IMR-90 (cell line): ENCODE measurements at regions not wholly inside any gene's neighbourhood (a gene's known extent, or its start where the extent isn't known, plus 50 kb on each side); places are given as distances from the start of the nearest gene placed in this dataset.

Source experiments
- ATAC-seq: fragments of 200-7000 bp; cut with Tn5 transposase; 2 replicates; pipeline ENCODE4 v1.9.1; 2020; ENCODE audit warnings: low read depth, mild to moderate bottlenecking, moderate library complexity
- BruUV-seq: library from RNA; stranded (reverse); fragments of 400-500 nt; replicated peaks from 2 replicates; lab custom pipeline; 2021; lab: Mats Ljungman, UMichigan
- CTCF ChIA-PET: fragments of 300-600 bp; formaldehyde crosslinking; extraction: SDS; loops from one replicate; lab custom pipeline; 2021; ENCODE audit warnings: antibody characterized with exemption; lab: Yijun Ruan, JAX
- POLR2A ChIA-PET: fragments of 300-600 bp; sonication (Branson Sonifier 250); formaldehyde crosslinking; loops from one replicate; lab custom pipeline; 2022; ENCODE audit warnings: antibody characterized with exemption; ENCODE audit not compliant: unreplicated experiment; lab: Charles Lee
- DNase-seq: peaks from one replicate; pipeline ENCODE4 v3.0.0; 2013
- H2AFZ ChIP-seq: replicated peaks from 2 replicates; pipeline ENCODE3; 2013; ENCODE audit warnings: low read length, mild to moderate bottlenecking; ENCODE audit not compliant: poor library complexity
- H2AK5ac ChIP-seq: 2 replicates; pipeline ENCODE4 v1.6.1; 2013; ENCODE audit warnings: low read depth, low read length, inconsistent platforms
- H2AK9ac ChIP-seq: replicated peaks from 2 replicates; pipeline ENCODE3; 2013; ENCODE audit warnings: mild to moderate bottlenecking, low read depth, low read length, moderate library complexity; ENCODE audit not compliant: poor library complexity
- H2BK120ac ChIP-seq: 2 replicates; pipeline ENCODE4 v1.6.1; 2013; ENCODE audit warnings: low read depth, low read length, inconsistent platforms
- H2BK15ac ChIP-seq: 3 replicates; pipeline ENCODE4 v1.6.1; 2013; ENCODE audit warnings: low read depth, low read length, inconsistent platforms
- H2BK20ac ChIP-seq: 2 replicates; pipeline ENCODE4 v1.6.1; 2013; ENCODE audit warnings: low read depth, mild to moderate bottlenecking, inconsistent platforms, low read length, moderate library complexity
- H2BK5ac ChIP-seq: 2 replicates; pipeline ENCODE4 v1.6.1; 2013; ENCODE audit warnings: mild to moderate bottlenecking, low read depth, low read length, inconsistent platforms; ENCODE audit not compliant: poor library complexity, severe bottlenecking
- H3K14ac ChIP-seq: replicated peaks from 2 replicates; pipeline ENCODE4 v1.6.1; 2013; ENCODE audit warnings: low read depth, low read length, inconsistent platforms
- H3K18ac ChIP-seq: 2 replicates; pipeline ENCODE4 v1.6.1; 2013; ENCODE audit warnings: low read depth, low read length, control low read depth
- H3K23ac ChIP-seq: 2 replicates; pipeline ENCODE4 v1.6.1; 2013; ENCODE audit warnings: low read depth, low read length, inconsistent platforms
- H3K27ac ChIP-seq: 2 replicates; pipeline ENCODE4 v1.5.1; 2013; ENCODE audit warnings: mild to moderate bottlenecking, control low read depth, low read length; ENCODE audit not compliant: insufficient read depth
- H3K27me3 ChIP-seq: 2 replicates; pipeline ENCODE4 v1.6.1; 2013; ENCODE audit warnings: low read length; ENCODE audit not compliant: control insufficient read depth, insufficient read depth
- H3K36me3 ChIP-seq: 2 replicates; pipeline ENCODE4 v1.6.1; 2013; ENCODE audit warnings: low read length, mixed read lengths; ENCODE audit not compliant: control insufficient read depth, insufficient read depth
- H3K4ac ChIP-seq: 2 replicates; pipeline ENCODE4 v1.6.1; 2013; ENCODE audit warnings: low read depth, low read length, inconsistent platforms
- H3K4me1 ChIP-seq: 2 replicates; pipeline ENCODE4 v1.6.1; 2013; ENCODE audit warnings: low read length, mixed read lengths; ENCODE audit not compliant: control insufficient read depth, insufficient read depth
- H3K4me2 ChIP-seq: 2 replicates; pipeline ENCODE4 v1.6.1; 2013; ENCODE audit warnings: low read depth, mild to moderate bottlenecking, control low read depth, low read length, moderate library complexity
- H3K4me3 ChIP-seq: 2 replicates; pipeline ENCODE4 v1.5.1; 2013; ENCODE audit warnings: low read depth, mild to moderate bottlenecking, control low read depth, low read length, moderate library complexity; ENCODE audit not compliant: insufficient read depth
- H3K56ac ChIP-seq: 2 replicates; pipeline ENCODE4 v1.6.1; 2013; ENCODE audit warnings: low read length, inconsistent platforms; ENCODE audit not compliant: insufficient read depth; ENCODE audit errors: extremely low read depth
- H3K79me1 ChIP-seq, 2 experiments: 2 replicates each; pipeline ENCODE4 v1.6.1; 2013; ENCODE audit warnings: low read length in 2 of 2, inconsistent platforms in 1 of 2, low read depth in 1 of 2
- H3K9ac ChIP-seq: 2 replicates; pipeline ENCODE4 v1.6.1; 2013; ENCODE audit warnings: low read depth, low read length, control low read depth
- H3K9me1 ChIP-seq: 2 replicates; pipeline ENCODE4 v1.6.1; 2013; ENCODE audit warnings: low read length, inconsistent platforms; ENCODE audit not compliant: insufficient read depth
- H3K9me3 ChIP-seq: 2 replicates; pipeline ENCODE4 v1.6.1; 2013; ENCODE audit warnings: low read length; ENCODE audit not compliant: control insufficient read depth, insufficient read depth
- H4K20me1 ChIP-seq: 2 replicates; pipeline ENCODE4 v1.6.1; 2013; ENCODE audit warnings: low read length, inconsistent platforms; ENCODE audit not compliant: insufficient read depth
- H4K5ac ChIP-seq: 2 replicates; pipeline ENCODE4 v1.6.1; 2013; ENCODE audit warnings: mild to moderate bottlenecking, low read depth, low read length, control low read depth
- H4K8ac ChIP-seq, 2 experiments: 2 replicates each; pipeline ENCODE4 v1.6.1; 2013; ENCODE audit warnings: low read depth in 2 of 2, low read length in 2 of 2, control low read depth in 1 of 2, inconsistent platforms in 1 of 2
- H4K91ac ChIP-seq: 2 replicates; pipeline ENCODE4 v1.6.1; 2013; ENCODE audit warnings: low read depth, low read length, inconsistent platforms; ENCODE audit not compliant: insufficient read depth
- CHD1 ChIP-seq: IDR thresholded peaks from 2 replicates; pipeline ENCODE4 v1.6.1; 2012; ENCODE audit warnings: low read depth, low read length, improper control_type of control experiment
- MAZ ChIP-seq: IDR thresholded peaks from 2 replicates; pipeline ENCODE4 v1.6.1; 2012; ENCODE audit warnings: low read depth, mild to moderate bottlenecking, low read length, improper control_type of control experiment, moderate library complexity, borderline replicate concordance
- WGBS, 2 experiments: methylation state at CpG; one replicate each; pipeline versions ENCODE4 v1.1.5 to v1.1.7; 2013; ENCODE audit warnings: missing lambda C conversion rate in 2 of 2; ENCODE audit not compliant: insufficient read length in 1 of 2; ENCODE audit errors: extremely low coverage in 2 of 2; 5-methylcytosine and 5-hydroxymethylcytosine counted together
- dilution Hi-C: fragments of 300-500 bp; cut with HindIII; formaldehyde crosslinking; loops from one replicate; pipeline ENCODE4 v1.14.3; 2018; ENCODE audit warnings: low sequenced_read_pairs; ENCODE audit not compliant: unreplicated experiment
- in situ Hi-C: fragments of 300-500 bp; cut with MboI; formaldehyde crosslinking; loops from 3 replicates; pipeline ENCODE4 v1.14.3; 2019; ENCODE audit warnings: low sequenced_read_pairs, inconsistent platforms, mixed read lengths
- intact Hi-C: fragments of 100-400 bp; cut with micrococcal nuclease; formaldehyde crosslinking; loops from 2 replicates; pipeline ENCODE4 v1.10.0; 2022

DNA sequence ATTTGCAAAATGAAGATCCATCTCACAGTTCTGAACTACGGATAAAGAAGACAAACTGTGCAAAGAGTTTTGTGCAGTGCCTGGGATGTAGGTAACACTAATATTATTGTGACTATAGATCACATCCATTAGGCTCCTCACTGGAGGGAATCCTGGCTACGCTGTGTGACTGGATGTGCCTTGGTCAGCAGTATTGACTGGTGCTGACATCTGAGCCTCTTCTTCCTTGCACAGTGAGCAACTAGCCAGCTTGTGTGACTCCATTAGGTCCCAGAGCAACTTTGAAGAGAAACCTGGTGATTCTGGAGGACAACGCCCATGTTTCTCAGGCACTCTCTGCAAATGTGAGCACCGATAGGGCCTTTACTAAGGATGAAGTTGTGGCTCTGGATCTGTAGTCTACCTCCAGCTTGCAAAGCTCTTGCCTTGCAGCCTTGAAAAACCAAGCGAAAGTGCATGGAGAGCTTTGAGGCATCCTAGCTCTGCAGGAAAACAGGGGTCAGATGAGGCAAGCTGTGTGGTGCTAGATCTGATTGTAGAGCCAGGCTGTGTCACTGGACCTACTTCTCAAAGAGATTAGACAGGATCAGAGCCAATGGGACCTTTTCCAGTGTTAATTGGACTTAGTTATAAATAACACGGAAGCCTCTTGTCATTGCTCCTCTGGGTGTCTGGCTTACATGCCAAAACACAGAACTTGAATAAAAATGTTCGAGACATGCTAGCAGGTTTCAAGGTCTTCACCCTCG is 303.6 kb upstream of the LYZL1 start:
- H2AK9ac ChIP-seq = no peak overlapping the region
- H4K5ac ChIP-seq = no peak overlapping the region
- H4K91ac ChIP-seq = no peak overlapping the region
- intact Hi-C loops (no loop called here), in situ Hi-C loops (loop anchor here (10.0 kb wide), 1 partner anchor 311 kb away; the partner anchor contains the start of gene BAMBI), dilution Hi-C loops (no loop called here)
- H3K27ac ChIP-seq = no peak overlapping the region
- no peak overlapping the region for H2BK5ac ChIP-seq
- no peak overlapping the region; the same call in 2 of the 3 replicates for H2BK15ac ChIP-seq
- ATAC-seq = no peak
- peaks cover 4% of the 10 kb centered on the region for H3K4me1 ChIP-seq
- H3K9me3 ChIP-seq = no peaks in the 10 kb centered on the region
- no peak overlapping the region for H3K4me3 ChIP-seq
- H3K4me2 ChIP-seq = no peak overlapping the region
- H3K14ac ChIP-seq = 0 out of 2 replicates have a peak overlapping the region, but pooled peaks have one; percentile 11
- H3K9ac ChIP-seq = no peak overlapping the region
- no peaks in the 10 kb centered on the region for H3K36me3 ChIP-seq
- no peak overlapping the region; a peak in 2 of 4 replicates for H4K8ac ChIP-seq
- peaks cover 8% of the 10 kb centered on the region for H3K9me1 ChIP-seq
- H3K23ac ChIP-seq = no peak overlapping the region
- ChIA-PET POLR2A (no interaction called here), CTCF (no interaction called here)
- H2AFZ ChIP-seq = peak overlapping the region; percentile 18
- no peaks in the 10 kb centered on the region; the same call in 1 of the 2 replicates for H3K27me3 ChIP-seq
- no peaks in the 10 kb centered on the region for H4K20me1 ChIP-seq
- no TSS peak for BruUV-seq
- peak overlapping the region; percentile 28; the same call in 1 of the 2 replicates for H3K4ac ChIP-seq
- DNase-seq = no peak
- TF ChIP-seq CHD1 (no peak), MAZ (no peak)
- no peak overlapping the region for H3K56ac ChIP-seq
- H3K18ac ChIP-seq = no peak overlapping the region
- no peaks in the 10 kb centered on the region for H3K79me1 ChIP-seq
- peak overlapping the region; percentile 71 for H2AK5ac ChIP-seq
- 100% methylated on average over 4 of the region's 8 CpGs; no CpG with 5 or more reads in 1 of the 2 experiments for WGBS, 2 experiments
- H2BK20ac ChIP-seq = peak overlapping the region; percentile 9; the same call in 1 of the 2 replicates
- H2BK120ac ChIP-seq = 0 out of 2 replicates have a peak overlapping the region, but pooled peaks have one; percentile 27
